Sigmoid colon (tissue), 6 donors: ENCODE measurements at regions not wholly inside any gene's neighbourhood (a gene's known extent, or its start where the extent isn't known, plus 50 kb on each side); places are given as distances from the start of the nearest gene placed in this dataset.

Experiments
- DNase-seq: peaks from one replicate; pipeline ENCODE4 v3.0.0-alpha.2; 2019
- H3K27ac ChIP-seq, 4 donors: fragments of 200-600 bp; sonication (generic); one replicate each; pipeline ENCODE4 v1.5.1; 2016 to 2019; ENCODE audit warnings: mild to moderate bottlenecking in 1 of 4
- H3K27me3 ChIP-seq, 3 donors: fragments of 200-600 bp; sonication (generic); one replicate each; pipeline ENCODE4 v1.5.1; 2019; ENCODE audit warnings: mild to moderate bottlenecking in 1 of 3
- H3K36me3 ChIP-seq, 4 donors: fragments of 200-600 bp; sonication (generic); one replicate each; pipeline ENCODE4 v1.5.1; 2016 to 2019
- H3K4me1 ChIP-seq, 4 donors: fragments of 200-600 bp; sonication (generic); one replicate each; pipeline ENCODE4 v1.5.1; 2017 to 2019
- H3K4me3 ChIP-seq, 4 donors: fragments of 200-600 bp; sonication (generic); one replicate each; pipeline ENCODE4 v1.5.1; 2017 to 2019; ENCODE audit warnings: mild to moderate bottlenecking in 2 of 4, moderate library complexity in 1 of 4
- H3K9me3 ChIP-seq, 4 donors: fragments of 200-600 bp in 3 of 4; sonication (generic) in 3 of 4; one replicate each; pipeline versions ENCODE4 v1.5.1 to v1.6.1; 2013 to 2019
- CTCF ChIP-seq, 4 experiments: fragments of 450-650 bp in 3 of 4; fragments of 200-600 bp in 1 of 4; IDR thresholded peaks; one replicate each; pipeline ENCODE4 v1.5.1; 2016 to 2019; ENCODE audit warnings: antibody characterized with exemption in 4 of 4, mild to moderate bottlenecking in 3 of 4, moderate library complexity in 2 of 4
- EP300 ChIP-seq, 4 donors: sonication (generic); formaldehyde crosslinking; IDR thresholded peaks; one replicate each; pipeline ENCODE4 v1.6.1; 2017; ENCODE audit warnings: antibody characterized with exemption in 4 of 4
- POLR2A ChIP-seq, 2 donors: fragments of 450-650 bp; IDR thresholded peaks; one replicate each; pipeline ENCODE4 v1.6.1; 2016; ENCODE audit warnings: antibody characterized with exemption in 2 of 2, mild to moderate bottlenecking in 2 of 2, moderate library complexity in 2 of 2
- POLR2AphosphoS5 ChIP-seq, 4 donors: sonication (generic); formaldehyde crosslinking; IDR thresholded peaks; one replicate each; pipeline ENCODE4 v1.6.1; 2017; ENCODE audit warnings: antibody characterized with exemption in 4 of 4
- WGBS, 2 donors: extraction: QIAGEN DNeasy Blood & Tissue Kit; methylation state at CpG; one replicate each; pipeline ENCODE4 v1.1.7; 2013; 5-methylcytosine and 5-hydroxymethylcytosine counted together
- intact Hi-C: fragments of 100-400 bp; cut with DNase I; formaldehyde crosslinking; loops from one replicate; pipeline ENCODE4 v1.15.1; 2023
- donor health status: healthy with polysubstance abuse.
- donor health status: healthy.

GRCh38 chr13:27006519-27007161 lies 165.0 kb downstream of the USP12 start:
- Histone ChIP-seq H3K27ac (peak overlapping the region; percentile 68 to 75 (median 72)), H3K27me3 (no peaks in the 10 kb centered on the region), H3K36me3 (no peaks in the 10 kb centered on the region), H3K4me3 (peak overlapping the region; percentile 27 to 54 (median 50)), H3K9me3 (no peaks in the 10 kb centered on the region), H3K4me1 (peaks cover 0 to 22% (median 21%) of the 10 kb centered on the region in 4 donors)
- no peak for TF ChIP-seq EP300 (IDR thresholded peaks at IDR 0.05)
- WGBS, 2 donors = 2 to 5% methylated on average over 29 of the region's 29 CpGs
- peak; percentile 70 for DNase-seq
- intact Hi-C loops = no loop called here

- H3K4me1 ChIP-seq = peaks cover 0 to 22% (median 21%) of the 10 kb centered on the region in 4 donors
- peak overlapping the region; percentile 68 to 75 (median 72) for H3K27ac ChIP-seq
- H3K9me3 ChIP-seq = no peaks in the 10 kb centered on the region
- H3K4me3 ChIP-seq = peak overlapping the region in 3 of 4 donors; percentile 47 to 54 (median 52)
- peak; percentile 58 for DNase-seq
- intact Hi-C loops = no loop called here
- no peaks in the 10 kb centered on the region for H3K36me3 ChIP-seq
- H3K27me3 ChIP-seq = no peaks in the 10 kb centered on the region
- no peak for TF ChIP-seq CTCF (IDR thresholded peaks at IDR 0.05)
- no peak for TF ChIP-seq POLR2AphosphoS5 (IDR thresholded peaks at IDR 0.05)
- TF ChIP-seq EP300 (IDR thresholded peaks at IDR 0.05) = no peak
- TF ChIP-seq POLR2A (IDR thresholded peaks at IDR 0.05) = no peak
- WGBS, 2 donors = 76 to 85% methylated on average over 8 of the region's 8 CpGs
Measured at GRCh38 chr13:27005976-27006518, 165.6 kb downstream of the USP12 start.

GRCh38 chr13:27005556-27005955 lies 166.1 kb downstream of the USP12 start:
- intact Hi-C loops = no loop called here
- Histone ChIP-seq H3K27ac (peak overlapping the region; percentile 18 to 75 (median 68)), H3K4me1 (peaks cover 0 to 22% (median 21%) of the 10 kb centered on the region in 4 donors), H3K9me3 (no peaks in the 10 kb centered on the region), H3K36me3 (no peaks in the 10 kb centered on the region), H3K4me3 (no peak overlapping the region), H3K27me3 (no peaks in the 10 kb centered on the region)
- DNase-seq = peak; percentile 42
- no peak for TF ChIP-seq CTCF (IDR thresholded peaks at IDR 0.05)
- no peak for TF ChIP-seq POLR2AphosphoS5 (IDR thresholded peaks at IDR 0.05)
- no peak for TF ChIP-seq POLR2A (IDR thresholded peaks at IDR 0.05)
- TF ChIP-seq EP300 (IDR thresholded peaks at IDR 0.05) = no peak
- 52 to 71% methylated on average over 9 of the region's 9 CpGs for WGBS, 2 donors

- DNase-seq = peak; percentile 47
- WGBS, 2 donors = 89 to 91% methylated on average over 5 of the region's 5 CpGs
- Histone ChIP-seq H3K27ac (no peak overlapping the region), H3K4me3 (no peak overlapping the region), H3K36me3 (no peaks in the 10 kb centered on the region), H3K9me3 (no peaks in the 10 kb centered on the region), H3K4me1 (peaks cover 0 to 22% (median 21%) of the 10 kb centered on the region in 4 donors), H3K27me3 (no peaks in the 10 kb centered on the region)
- TF ChIP-seq POLR2AphosphoS5 (IDR thresholded peaks at IDR 0.05) (no peak), POLR2A (IDR thresholded peaks at IDR 0.05) (no peak), CTCF (IDR thresholded peaks at IDR 0.05) (no peak), EP300 (IDR thresholded peaks at IDR 0.05) (no peak)
- intact Hi-C loops = no loop called here
Measured at GRCh38 chr13:27004866-27005265, 166.7 kb downstream of the USP12 start.

- Histone ChIP-seq H3K36me3 (no peaks in the 10 kb centered on the region), H3K9me3 (no peaks in the 10 kb centered on the region), H3K4me1 (peaks cover 0 to 22% (median 21%) of the 10 kb centered on the region in 4 donors), H3K4me3 (no peak overlapping the region), H3K27me3 (no peaks in the 10 kb centered on the region), H3K27ac (no peak overlapping the region)
- 90% methylated on average over 4 of the region's 4 CpGs for WGBS, 2 donors
- no peak for TF ChIP-seq POLR2AphosphoS5 (IDR thresholded peaks at IDR 0.05)
- TF ChIP-seq POLR2A (IDR thresholded peaks at IDR 0.05) = no peak
- TF ChIP-seq CTCF (IDR thresholded peaks at IDR 0.05) = no peak
- no peak for TF ChIP-seq EP300 (IDR thresholded peaks at IDR 0.05)
- intact Hi-C loops = no loop called here
- peak; percentile 29 for DNase-seq
Measured at GRCh38 chr13:27004326-27004725, 167.3 kb downstream of the USP12 start.
